ENCODE measurements at regions not wholly inside any gene's neighbourhood (a gene's known extent, or its start where the extent isn't known, plus 50 kb on each side); places are given as distances from the start of the nearest gene placed in this dataset.

DNA sequence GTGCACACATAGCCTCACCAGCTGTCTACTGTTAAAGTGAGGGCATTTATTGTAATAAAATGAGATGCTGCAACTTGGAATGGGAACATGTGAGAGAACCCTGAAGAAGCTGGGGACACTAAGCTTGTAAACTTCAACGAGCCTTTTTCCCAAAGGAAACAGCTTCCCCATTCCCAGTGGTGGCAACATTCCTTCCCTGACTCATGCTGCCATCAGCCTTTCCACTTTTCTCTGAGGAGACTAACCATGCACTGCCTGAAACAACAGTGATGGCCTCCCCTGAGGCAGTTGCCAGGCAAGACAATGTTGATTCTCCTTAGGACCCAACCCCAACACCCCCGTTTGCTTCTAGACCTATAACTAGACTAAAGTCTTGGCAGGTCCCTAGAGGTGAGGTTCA, 928.3 kb downstream of the GLUD2 start:
- Mint-ChIP-seq H3K4me3 (no peak overlapping the region), H3K27me3 (no peaks in the 10 kb centered on the region), H3K4me1 (ENCODE audit: low read depth) (no peaks in the 10 kb centered on the region), H3K9me3 (no peaks in the 10 kb centered on the region), H3K36me3 (ENCODE audit: low read depth) (no peaks in the 10 kb centered on the region), H3K27ac (no peak overlapping the region)
- TF ChIP-seq, protein P1, sequence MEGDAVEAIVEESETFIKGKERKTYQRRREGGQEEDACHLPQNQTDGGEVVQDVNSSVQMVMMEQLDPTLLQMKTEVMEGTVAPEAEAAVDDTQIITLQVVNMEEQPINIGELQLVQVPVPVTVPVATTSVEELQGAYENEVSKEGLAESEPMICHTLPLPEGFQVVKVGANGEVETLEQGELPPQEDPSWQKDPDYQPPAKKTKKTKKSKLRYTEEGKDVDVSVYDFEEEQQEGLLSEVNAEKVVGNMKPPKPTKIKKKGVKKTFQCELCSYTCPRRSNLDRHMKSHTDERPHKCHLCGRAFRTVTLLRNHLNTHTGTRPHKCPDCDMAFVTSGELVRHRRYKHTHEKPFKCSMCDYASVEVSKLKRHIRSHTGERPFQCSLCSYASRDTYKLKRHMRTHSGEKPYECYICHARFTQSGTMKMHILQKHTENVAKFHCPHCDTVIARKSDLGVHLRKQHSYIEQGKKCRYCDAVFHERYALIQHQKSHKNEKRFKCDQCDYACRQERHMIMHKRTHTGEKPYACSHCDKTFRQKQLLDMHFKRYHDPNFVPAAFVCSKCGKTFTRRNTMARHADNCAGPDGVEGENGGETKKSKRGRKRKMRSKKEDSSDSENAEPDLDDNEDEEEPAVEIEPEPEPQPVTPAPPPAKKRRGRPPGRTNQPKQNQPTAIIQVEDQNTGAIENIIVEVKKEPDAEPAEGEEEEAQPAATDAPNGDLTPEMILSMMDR (IDR thresholded peaks at IDR 0.05), result no peak
- intact Hi-C loops (cut with micrococcal nuclease), result no loop called here
- no peak for ATAC-seq
- ChIA-PET POLR2A (no interaction called here), CTCF (interaction anchor here (0.6 kb wide), 1 partner anchor 23 kb away, joined by 3 read pairs; no protein-coding TSS in a partner anchor)
- DNase-seq, result no peak

DNA sequence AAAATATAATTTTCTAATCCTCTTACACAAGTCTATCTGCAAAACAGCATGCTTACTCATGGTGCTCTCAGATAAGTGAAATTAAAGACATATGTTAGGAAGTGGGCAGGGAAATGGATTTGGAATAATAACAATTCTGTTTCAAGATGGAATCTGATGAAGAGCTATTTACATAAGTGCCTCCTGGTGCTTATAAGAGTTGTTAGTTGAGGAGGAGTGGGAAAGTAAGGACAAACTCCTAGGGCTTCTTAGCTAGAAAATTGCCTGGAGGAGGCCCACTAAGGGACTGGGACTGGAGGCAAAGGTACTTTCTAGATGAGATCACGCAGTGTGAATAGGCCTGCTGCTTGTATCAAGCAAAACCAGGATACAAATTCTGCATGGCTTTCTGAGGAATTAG, 939.8 kb downstream of the GLUD2 start:
- H3K4me1 Mint-ChIP-seq (ENCODE audit: low read depth), result no peaks in the 10 kb centered on the region
- DNase-seq, result no peak
- ChIA-PET POLR2A (no interaction called here), CTCF (no interaction called here)
- no peaks in the 10 kb centered on the region for H3K9me3 Mint-ChIP-seq
- TF ChIP-seq, protein P1 (IDR thresholded peaks at IDR 0.05), result no peak
- no peak overlapping the region for H3K27ac Mint-ChIP-seq
- H3K27me3 Mint-ChIP-seq, result no peaks in the 10 kb centered on the region
- no peak for ATAC-seq
- intact Hi-C loops (cut with micrococcal nuclease), result no loop called here
- H3K36me3 Mint-ChIP-seq (ENCODE audit: low read depth), result no peaks in the 10 kb centered on the region
- no peak overlapping the region for H3K4me3 Mint-ChIP-seq

DNA sequence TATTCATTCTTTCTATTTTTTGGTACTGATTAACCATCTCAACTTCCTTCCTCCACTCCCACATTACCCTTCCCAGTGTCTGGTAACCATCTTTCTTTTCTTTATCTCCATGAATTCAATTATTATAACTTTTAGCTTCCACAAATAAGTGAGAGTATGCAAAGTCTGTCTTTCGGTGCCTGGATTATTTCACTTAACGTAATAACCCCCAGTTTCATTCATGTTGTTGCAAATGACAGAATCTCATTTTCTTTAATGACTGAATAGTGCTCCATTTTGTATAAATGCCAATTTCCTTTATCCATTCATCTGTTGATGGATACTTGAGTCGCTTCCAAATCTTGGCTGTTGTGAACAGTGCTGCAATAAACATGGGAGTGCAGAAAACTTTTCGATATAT, 940.4 kb downstream of the GLUD2 start:
- Mint-ChIP-seq H3K36me3 (ENCODE audit: low read depth) (no peaks in the 10 kb centered on the region), H3K27ac (no peak overlapping the region), H3K4me1 (ENCODE audit: low read depth) (no peaks in the 10 kb centered on the region), H3K27me3 (no peaks in the 10 kb centered on the region), H3K4me3 (no peak overlapping the region), H3K9me3 (no peaks in the 10 kb centered on the region)
- DNase-seq (no peak), ATAC-seq (no peak)
- ChIA-PET POLR2A (no interaction called here), CTCF (no interaction called here)
- intact Hi-C loops (cut with micrococcal nuclease), result no loop called here
- TF ChIP-seq, protein P1 (IDR thresholded peaks at IDR 0.05), result no peak

DNA sequence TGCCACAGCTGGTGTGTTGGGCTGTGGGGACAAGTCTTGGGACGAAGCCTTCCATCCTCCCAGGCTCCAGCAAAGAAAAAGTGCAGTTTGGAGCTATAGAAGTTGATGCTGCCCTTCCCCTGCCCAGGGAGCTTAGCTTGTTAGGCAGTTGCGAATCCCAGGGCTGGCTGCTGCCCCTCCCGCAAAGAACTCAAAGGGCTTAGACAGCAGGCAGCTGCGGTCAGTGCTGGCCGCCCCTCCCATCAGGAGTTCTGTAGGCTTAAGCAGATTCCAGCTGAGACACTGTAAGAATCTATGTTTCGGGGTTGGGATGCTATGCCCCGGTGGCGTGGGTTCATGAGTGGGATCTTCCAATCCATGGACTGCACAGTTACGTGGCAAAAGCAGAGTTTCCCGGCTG, 956.7 kb downstream of the GLUD2 start:
- DNase-seq, result no peak
- H3K36me3 Mint-ChIP-seq (ENCODE audit: low read depth), result no peaks in the 10 kb centered on the region
- no peaks in the 10 kb centered on the region for H3K4me1 Mint-ChIP-seq (ENCODE audit: low read depth)
- no peak overlapping the region for H3K4me3 Mint-ChIP-seq
- no peak for ATAC-seq
- H3K27ac Mint-ChIP-seq, result no peak overlapping the region
- TF ChIP-seq, protein P1 (IDR thresholded peaks at IDR 0.05), result no peak
- POLR2A ChIA-PET, result no interaction called here
- no peaks in the 10 kb centered on the region for H3K9me3 Mint-ChIP-seq
- H3K27me3 Mint-ChIP-seq, result no peaks in the 10 kb centered on the region
- CTCF ChIA-PET, result no interaction called here
- intact Hi-C loops (cut with micrococcal nuclease), result no loop called here

DNA sequence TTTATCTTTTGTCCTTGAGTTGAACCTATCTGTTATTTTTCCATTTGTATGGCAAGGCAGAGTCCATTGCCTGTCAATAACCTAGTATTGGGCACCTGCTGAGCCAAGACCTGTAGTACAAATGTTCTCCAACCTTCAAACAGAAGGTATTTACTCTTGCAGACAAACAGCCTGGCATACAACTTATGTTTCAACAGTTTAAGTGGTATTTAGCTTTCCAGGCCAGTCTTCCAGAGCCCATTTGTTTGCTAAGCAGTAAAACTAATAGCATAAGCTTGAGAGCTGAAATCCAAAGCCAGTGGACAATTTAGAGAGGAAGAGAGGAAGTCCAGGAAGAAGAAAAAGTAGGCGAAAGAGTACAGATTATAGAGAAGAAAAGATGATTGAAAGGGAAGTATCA, 979.3 kb downstream of the GLUD2 start:
- TF ChIP-seq, protein P1 (IDR thresholded peaks at IDR 0.05), result no peak
- no peaks in the 10 kb centered on the region for H3K27me3 Mint-ChIP-seq
- ChIA-PET CTCF (no interaction called here), POLR2A (no interaction called here)
- no peak for ATAC-seq
- H3K9me3 Mint-ChIP-seq, result no peaks in the 10 kb centered on the region
- no peak for DNase-seq
- no peaks in the 10 kb centered on the region for H3K4me1 Mint-ChIP-seq (ENCODE audit: low read depth)
- no peaks in the 10 kb centered on the region for H3K36me3 Mint-ChIP-seq (ENCODE audit: low read depth)
- no peak overlapping the region for H3K4me3 Mint-ChIP-seq
- H3K27ac Mint-ChIP-seq, result no peak overlapping the region
- intact Hi-C loops (cut with micrococcal nuclease), result no loop called here

Measured in activated CD8-positive, alpha-beta T cell treated with anti-CD3 and anti-CD28 coated beads for 36 hours (primary cell).